OCI-LY7 (cell line): ENCODE measurements at regions not wholly inside any gene's neighbourhood (a gene's known extent, or its start where the extent isn't known, plus 50 kb on each side); places are given as distances from the start of the nearest gene placed in this dataset.

Experiments
- EZH2phosphoT487 ChIP-seq: fragments of 200-600 bp; sonication (generic); IDR thresholded peaks from 2 replicates; pipeline ENCODE4 v1.6.1; 2018; ENCODE audit warnings: low read depth, borderline replicate concordance, mild to moderate bottlenecking, mixed run types, antibody characterized with exemption, low read length, moderate library complexity, mixed read lengths
- TF ChIP-seq, protein P1 (sequence below): fragments of 200-600 bp; sonication (generic); conservative IDR thresholded peaks from 2 replicates; pipeline ENCODE4 v1.5.1; 2014; ENCODE audit warnings: mild to moderate bottlenecking, antibody characterized with exemption, low read length, moderate library complexity, mixed read lengths

DNA sequence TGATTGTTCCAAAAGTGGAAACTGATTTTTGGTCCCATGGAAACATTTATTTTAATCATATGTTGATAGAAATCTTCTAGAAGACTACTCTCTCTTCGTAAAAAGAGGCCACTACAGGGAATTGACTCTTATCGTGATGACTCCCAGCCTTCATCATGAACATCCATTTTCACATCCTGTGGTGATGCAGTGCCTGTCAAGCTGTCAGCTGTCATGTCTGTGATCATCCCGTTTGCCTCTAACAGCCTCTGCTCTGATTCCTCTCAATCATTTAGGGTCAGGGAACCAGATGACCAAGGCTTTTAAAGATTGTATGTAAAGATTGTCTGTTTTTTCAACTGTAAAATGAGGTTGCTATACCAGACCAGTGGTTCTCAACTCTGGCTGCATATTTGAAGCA, 419.0 kb upstream of the MGAT4C start:
- TF ChIP-seq, protein P1, sequence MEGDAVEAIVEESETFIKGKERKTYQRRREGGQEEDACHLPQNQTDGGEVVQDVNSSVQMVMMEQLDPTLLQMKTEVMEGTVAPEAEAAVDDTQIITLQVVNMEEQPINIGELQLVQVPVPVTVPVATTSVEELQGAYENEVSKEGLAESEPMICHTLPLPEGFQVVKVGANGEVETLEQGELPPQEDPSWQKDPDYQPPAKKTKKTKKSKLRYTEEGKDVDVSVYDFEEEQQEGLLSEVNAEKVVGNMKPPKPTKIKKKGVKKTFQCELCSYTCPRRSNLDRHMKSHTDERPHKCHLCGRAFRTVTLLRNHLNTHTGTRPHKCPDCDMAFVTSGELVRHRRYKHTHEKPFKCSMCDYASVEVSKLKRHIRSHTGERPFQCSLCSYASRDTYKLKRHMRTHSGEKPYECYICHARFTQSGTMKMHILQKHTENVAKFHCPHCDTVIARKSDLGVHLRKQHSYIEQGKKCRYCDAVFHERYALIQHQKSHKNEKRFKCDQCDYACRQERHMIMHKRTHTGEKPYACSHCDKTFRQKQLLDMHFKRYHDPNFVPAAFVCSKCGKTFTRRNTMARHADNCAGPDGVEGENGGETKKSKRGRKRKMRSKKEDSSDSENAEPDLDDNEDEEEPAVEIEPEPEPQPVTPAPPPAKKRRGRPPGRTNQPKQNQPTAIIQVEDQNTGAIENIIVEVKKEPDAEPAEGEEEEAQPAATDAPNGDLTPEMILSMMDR, result no peak
- no peak for TF ChIP-seq EZH2phosphoT487
